K562 (cell line): ENCODE measurements at regions not wholly inside any gene's neighbourhood (a gene's known extent, or its start where the extent isn't known, plus 50 kb on each side); places are given as distances from the start of the nearest gene placed in this dataset.

Experiments used
- ARNT ChIP-seq, 2 experiments: fragments of 450-650 bp; IDR thresholded peaks; 2 replicates each; pipeline ENCODE4 v1.6.1; 2016; ENCODE audit warnings: mild to moderate bottlenecking in 1 of 2
- BRF2 ChIP-seq: IDR thresholded peaks from 3 replicates; pipeline ENCODE4 v1.6.1; 2011; ENCODE audit warnings: borderline replicate concordance, mild to moderate bottlenecking; ENCODE audit not compliant: insufficient read length, insufficient read depth
- FOXP4 ChIP-seq: sonication (generic); formaldehyde crosslinking; IDR thresholded peaks from 2 replicates; pipeline ENCODE4 v1.8.0; 2022; ENCODE audit warnings: mild to moderate bottlenecking, missing genetic modification reagents, borderline replicate concordance
- HIVEP1 ChIP-seq: fragments of 250-450 bp; sonication (Bioruptor Pico); IDR thresholded peaks from 2 replicates; pipeline ENCODE4 v1.4.0; 2020; ENCODE audit warnings: mild to moderate bottlenecking
- KAT7 ChIP-seq: sonication (generic); formaldehyde crosslinking; IDR thresholded peaks from 2 replicates; pipeline ENCODE4 v1.8.0; 2022; ENCODE audit warnings: missing genetic modification reagents, mild to moderate bottlenecking, borderline replicate concordance
- KLF1 ChIP-seq: fragments of 450-650 bp; IDR thresholded peaks from 2 replicates; pipeline ENCODE4 v1.6.1; 2016; ENCODE audit warnings: missing genetic modification characterization, missing compliant biosample characterization
- POLR2AphosphoS2 ChIP-seq: IDR thresholded peaks from 2 replicates; pipeline ENCODE4 v1.6.1; 2012; ENCODE audit warnings: low read length, improper control_type of control experiment
- RAD21 ChIP-seq, 2 experiments: fragments of 250-450 bp in 1 of 2; fragments of 450-650 bp in 1 of 2; sonication (Bioruptor Pico) in 1 of 2; formaldehyde crosslinking in 1 of 2; IDR thresholded peaks in 1 of 2; conservative IDR thresholded peaks in 1 of 2; 2 replicates each; pipeline versions ENCODE4 v1.4.0 to v1.8.0; 2020 to 2022; ENCODE audit warnings: mild to moderate bottlenecking in 2 of 2, moderate library complexity in 1 of 2
- ZNF445 ChIP-seq: fragments of 250-450 bp; sonication (Bioruptor Pico); IDR thresholded peaks from 2 replicates; pipeline ENCODE4 v1.4.0; 2020; ENCODE audit warnings: low read depth, mild to moderate bottlenecking, moderate library complexity

GRCh38 chr13:23505007-23505406 is 65.2 kb upstream of the TNFRSF19 start:
- TF ChIP-seq ZNF445 (CRISPR knock-in tag) (no peak), ARNT (IDR thresholded peaks at IDR 0.05) (no peak), BRF2 (no peak), POLR2AphosphoS2 (no peak), RAD21 (CRISPR knock-in tag; conservative IDR thresholded peaks at IDR 0.05 in 1 of 2, IDR thresholded peaks at IDR 0.05 in 1 of 2) (no peak), FOXP4 (no peak), KAT7 (CRISPR knock-in tag) (no peak), KLF1 (tag) (no peak), HIVEP1 (no peak)
